GM12873 (cell line): ENCODE measurements at regions not wholly inside any gene's neighbourhood (a gene's known extent, or its start where the extent isn't known, plus 50 kb on each side); places are given as distances from the start of the nearest gene placed in this dataset.

ENCODE experiments used
- CTCF ChIP-seq: IDR thresholded peaks from 2 replicates; pipeline ENCODE4 v1.5.1; 2012; ENCODE audit warnings: low read depth, mild to moderate bottlenecking, moderate library complexity, low read length, control low read depth; ENCODE audit not compliant: insufficient read depth; ENCODE audit errors: missing control alignments

GRCh38 chr9:117485176-117485575 lies 70.3 kb upstream of the ASTN2 start:
- TF ChIP-seq CTCF: no peak

- no peak for TF ChIP-seq CTCF
Observed at GRCh38 chr9:117480729-117481128, 65.9 kb upstream of the ASTN2 start.

- no peak for TF ChIP-seq CTCF
Observed at GRCh38 chr9:117480253-117480652, 65.4 kb upstream of the ASTN2 start.

GRCh38 chr9:117473293-117473692 lies 58.4 kb upstream of the ASTN2 start:
- TF ChIP-seq CTCF: no peak

- no peak for TF ChIP-seq CTCF
Observed at GRCh38 chr9:117470902-117471301, 56.0 kb upstream of the ASTN2 start.

- no peak for TF ChIP-seq CTCF
Observed at GRCh38 chr9:117470455-117470854, 55.6 kb upstream of the ASTN2 start.

GRCh38 chr9:117466111-117466510 lies 51.3 kb upstream of the ASTN2 start:
- TF ChIP-seq CTCF: no peak
